ENCODE measurements at regions not wholly inside any gene's neighbourhood (a gene's known extent, or its start where the extent isn't known, plus 50 kb on each side); places are given as distances from the start of the nearest gene placed in this dataset.

DNA sequence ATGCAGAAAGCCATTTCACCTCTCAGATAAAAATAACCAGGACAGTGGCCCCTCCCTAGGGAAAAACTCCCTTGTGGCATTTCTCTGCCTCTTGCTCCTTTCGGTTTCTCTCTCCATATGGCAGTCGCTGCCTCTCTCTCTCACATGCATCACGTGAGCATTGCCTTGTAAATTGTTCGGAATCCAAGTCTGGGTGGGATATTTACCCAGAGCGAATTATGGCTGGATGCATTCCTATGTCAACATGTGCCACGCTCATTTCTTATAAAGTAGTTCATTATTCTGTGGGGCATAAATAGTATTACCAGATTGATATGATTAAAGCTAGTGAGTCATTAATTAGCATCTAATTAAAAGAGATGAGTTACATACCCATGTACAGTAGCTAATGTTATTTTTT is 392.9 kb downstream of the INSC start:
- no peak overlapping the region for H3K4me3 ChIP-seq
- in situ Hi-C loops (cut with MboI; ENCODE audit: low sequenced_read_pairs), result no loop called here

DNA sequence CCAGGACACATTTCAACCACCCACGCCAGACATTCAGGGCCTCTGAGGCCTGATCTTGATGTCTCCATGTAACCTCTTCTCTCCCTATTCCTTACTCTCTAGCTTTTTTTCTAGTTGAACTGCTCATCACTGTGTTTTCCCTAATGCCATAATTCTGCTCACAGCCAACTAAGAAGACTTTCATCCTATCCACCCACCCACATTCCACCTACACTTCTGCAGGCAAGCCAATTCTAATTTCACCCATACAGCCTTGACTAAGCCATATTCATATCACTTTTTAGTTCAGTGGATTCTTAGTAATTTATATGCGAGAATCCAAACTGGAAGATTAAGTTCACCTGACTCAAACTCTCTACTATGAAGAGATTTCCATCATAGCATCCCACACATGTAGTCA is 394.4 kb downstream of the INSC start:
- Histone ChIP-seq H3K9me3 (no peaks in the 10 kb centered on the region), H3K27me3 (ENCODE audit: low read depth) (no peaks in the 10 kb centered on the region), H3K4me1 (no peaks in the 10 kb centered on the region), H3K4me3 (no peak overlapping the region), H3K36me3 (replicated peaks) (no peaks in the 10 kb centered on the region)
- DNase-seq (ENCODE audit: low spot score in 2 of 2), result no peak
- in situ Hi-C loops (cut with MboI; ENCODE audit: low sequenced_read_pairs), result no loop called here

More for the DNA sequence above, 392.9 kb downstream of the INSC start:
- no peaks in the 10 kb centered on the region for H3K27me3 ChIP-seq (ENCODE audit: low read depth)
- no peak for DNase-seq (ENCODE audit: low spot score in 2 of 2)
- no peaks in the 10 kb centered on the region for H3K4me1 ChIP-seq
- H3K36me3 ChIP-seq (replicated peaks), result no peaks in the 10 kb centered on the region
- no peaks in the 10 kb centered on the region for H3K9me3 ChIP-seq

DNA sequence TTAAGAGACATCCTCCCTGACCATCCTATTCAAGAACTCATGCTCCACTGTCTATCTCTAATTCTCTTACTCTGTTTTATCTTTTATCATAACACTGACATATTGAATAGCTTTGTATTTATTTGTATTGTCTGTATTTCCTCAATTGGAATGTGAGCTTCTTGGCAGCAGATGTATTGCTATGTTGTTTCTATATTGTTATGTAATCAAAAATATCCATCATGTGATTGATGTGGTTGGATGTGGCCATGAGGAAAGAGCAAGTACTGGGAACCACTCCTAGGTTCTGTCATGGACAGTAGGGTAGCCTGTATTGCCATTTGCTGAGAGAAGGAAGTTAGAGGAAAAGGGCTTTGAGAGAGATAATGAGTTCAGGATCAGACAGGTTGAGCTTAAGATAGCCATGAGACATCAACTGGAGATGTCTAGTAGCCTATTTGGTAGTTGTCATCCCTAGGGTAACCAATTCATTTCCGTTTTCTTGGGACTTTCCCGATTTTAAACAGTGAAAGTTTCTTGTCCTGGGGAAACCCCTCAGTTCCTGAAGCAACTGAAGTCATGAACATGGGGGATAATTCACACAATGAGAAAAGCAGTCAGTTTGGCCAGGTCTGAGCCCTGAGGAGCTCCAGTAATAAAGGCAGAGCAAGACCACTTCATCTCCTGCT is 404.5 kb downstream of the INSC start:
- in situ Hi-C loops (cut with MboI; ENCODE audit: low sequenced_read_pairs), result no loop called here
- Histone ChIP-seq H3K4me1 (no peaks in the 10 kb centered on the region), H3K36me3 (replicated peaks) (no peaks in the 10 kb centered on the region), H3K27me3 (ENCODE audit: low read depth) (no peaks in the 10 kb centered on the region), H3K4me3 (no peak overlapping the region), H3K9me3 (no peaks in the 10 kb centered on the region)
- DNase-seq (ENCODE audit: low spot score in 2 of 2), result no peak

DNA sequence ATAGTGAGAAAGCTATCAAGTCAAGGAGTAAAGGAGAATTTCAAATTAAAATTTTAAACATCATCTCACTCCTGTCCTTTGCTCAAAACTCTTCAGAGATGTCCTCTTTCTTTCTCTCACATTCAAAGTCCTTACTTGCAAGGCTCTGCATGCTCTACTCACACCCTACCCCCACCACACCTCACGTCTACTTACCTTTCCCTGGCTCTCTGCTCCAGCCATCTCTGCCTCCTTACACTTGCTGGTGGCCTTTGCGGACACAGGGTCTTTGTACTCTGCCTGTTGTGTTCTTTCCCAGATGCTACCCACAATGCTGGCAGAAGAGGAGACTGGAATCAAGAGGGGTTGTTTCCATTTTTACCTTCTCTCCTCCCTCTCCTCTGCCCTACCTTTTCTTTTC is 405.2 kb downstream of the INSC start:
- H3K27me3 ChIP-seq (ENCODE audit: low read depth), result no peaks in the 10 kb centered on the region
- no peaks in the 10 kb centered on the region for H3K4me1 ChIP-seq
- in situ Hi-C loops (cut with MboI; ENCODE audit: low sequenced_read_pairs), result no loop called here
- H3K9me3 ChIP-seq, result no peaks in the 10 kb centered on the region
- no peak for DNase-seq (ENCODE audit: low spot score in 2 of 2)
- H3K36me3 ChIP-seq (replicated peaks), result no peaks in the 10 kb centered on the region
- no peak overlapping the region for H3K4me3 ChIP-seq

DNA sequence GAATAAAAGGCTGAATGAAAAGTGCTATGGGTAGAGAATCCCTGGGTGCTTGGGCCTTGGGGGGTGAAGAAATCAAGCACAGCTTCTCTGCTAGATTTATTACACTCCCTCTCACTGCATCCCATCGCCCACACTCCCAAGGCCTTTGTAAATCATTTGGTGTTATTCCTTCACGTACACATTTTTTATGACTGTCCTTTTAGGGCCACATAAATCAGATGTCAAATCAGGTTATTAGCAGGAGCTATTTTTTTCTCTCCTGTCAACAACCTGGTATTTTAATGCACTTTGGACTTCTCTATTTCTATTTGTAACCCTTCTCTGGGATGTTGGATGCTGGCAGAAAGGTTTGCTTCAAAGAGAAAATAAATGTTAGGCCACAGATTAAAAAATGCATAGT is 408.8 kb downstream of the INSC start:
- no peaks in the 10 kb centered on the region for H3K27me3 ChIP-seq (ENCODE audit: low read depth)
- no peaks in the 10 kb centered on the region for H3K4me1 ChIP-seq
- no peak for DNase-seq (ENCODE audit: low spot score in 2 of 2)
- H3K36me3 ChIP-seq (replicated peaks), result no peaks in the 10 kb centered on the region
- H3K4me3 ChIP-seq, result no peak overlapping the region
- in situ Hi-C loops (cut with MboI; ENCODE audit: low sequenced_read_pairs), result no loop called here
- peaks cover 4% of the 10 kb centered on the region for H3K9me3 ChIP-seq

DNA sequence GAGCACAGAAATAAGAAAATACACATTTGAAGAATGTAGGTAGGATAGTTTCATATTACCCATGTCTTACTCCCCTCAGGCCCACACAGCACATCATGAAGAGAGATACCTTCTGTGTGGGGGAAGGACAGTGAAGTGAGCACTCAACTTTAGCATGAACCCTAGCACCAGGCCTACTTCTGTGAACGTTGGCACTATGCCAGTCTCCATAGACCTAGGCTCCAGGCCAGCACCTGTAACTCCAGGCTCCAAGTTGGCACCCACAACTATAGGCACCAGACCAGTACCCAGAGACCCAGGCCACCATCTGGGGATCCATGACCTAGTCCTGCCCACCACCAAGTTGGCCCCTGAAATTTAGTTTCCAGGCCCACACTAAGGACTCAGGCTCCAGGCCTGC is 410.9 kb downstream of the INSC start:
- Histone ChIP-seq H3K36me3 (replicated peaks) (no peaks in the 10 kb centered on the region), H3K9me3 (peaks cover 4% of the 10 kb centered on the region), H3K27me3 (ENCODE audit: low read depth) (no peaks in the 10 kb centered on the region), H3K4me3 (no peak overlapping the region), H3K4me1 (no peaks in the 10 kb centered on the region)
- DNase-seq (ENCODE audit: low spot score in 2 of 2), result no peak
- in situ Hi-C loops (cut with MboI; ENCODE audit: low sequenced_read_pairs), result no loop called here

DNA sequence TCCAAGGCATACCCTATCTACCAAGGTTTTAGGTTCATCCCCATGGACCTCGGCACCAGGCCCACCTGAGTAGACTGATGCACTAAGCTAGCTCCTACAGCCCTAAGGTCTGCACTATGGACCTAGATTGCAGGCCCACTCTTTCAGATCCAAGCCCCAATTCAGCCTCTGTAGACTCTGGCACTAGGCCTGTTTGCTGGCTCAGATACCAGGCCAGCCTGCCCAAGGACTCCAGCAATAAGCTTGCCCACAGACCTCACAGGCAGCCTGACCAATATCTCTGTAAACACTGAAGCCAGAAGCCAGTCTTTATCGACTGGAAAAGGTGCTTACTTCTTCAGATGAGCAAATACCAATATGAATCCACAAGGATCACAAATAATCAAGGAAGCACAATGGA is 411.3 kb downstream of the INSC start:
- no peak for DNase-seq (ENCODE audit: low spot score in 2 of 2)
- Histone ChIP-seq H3K27me3 (ENCODE audit: low read depth) (no peaks in the 10 kb centered on the region), H3K4me1 (no peaks in the 10 kb centered on the region), H3K36me3 (replicated peaks) (no peaks in the 10 kb centered on the region), H3K9me3 (peaks cover 4% of the 10 kb centered on the region), H3K4me3 (no peak overlapping the region)
- in situ Hi-C loops (cut with MboI; ENCODE audit: low sequenced_read_pairs), result no loop called here

DNA sequence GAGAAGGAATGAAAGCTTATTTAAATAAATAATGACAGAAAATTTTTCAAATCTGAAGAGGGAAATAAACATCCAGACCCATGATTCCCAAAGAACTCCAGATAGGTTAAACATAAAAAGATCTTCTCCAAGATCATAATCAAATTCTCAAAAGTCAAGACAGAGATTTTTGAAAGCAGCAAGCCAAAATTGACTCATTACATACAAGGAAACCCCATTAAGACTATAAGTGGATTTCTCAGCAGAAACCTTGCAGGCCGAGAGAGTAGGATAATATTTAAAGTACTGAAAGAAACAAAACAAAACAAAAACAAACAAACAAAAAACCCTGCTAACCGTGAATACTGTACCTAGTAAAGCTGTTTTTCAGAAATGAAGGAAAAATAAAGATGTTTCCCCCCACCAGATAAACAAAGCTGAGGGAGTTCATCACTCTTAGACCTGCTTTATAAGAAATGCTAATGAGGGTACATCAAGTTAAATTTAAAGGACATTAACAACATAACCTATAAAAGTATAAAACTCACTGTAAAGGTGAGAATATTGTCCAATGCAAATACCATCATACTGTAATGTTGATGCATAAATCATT is 412.2 kb downstream of the INSC start:
- in situ Hi-C loops (cut with MboI; ENCODE audit: low sequenced_read_pairs), result no loop called here

DNA sequence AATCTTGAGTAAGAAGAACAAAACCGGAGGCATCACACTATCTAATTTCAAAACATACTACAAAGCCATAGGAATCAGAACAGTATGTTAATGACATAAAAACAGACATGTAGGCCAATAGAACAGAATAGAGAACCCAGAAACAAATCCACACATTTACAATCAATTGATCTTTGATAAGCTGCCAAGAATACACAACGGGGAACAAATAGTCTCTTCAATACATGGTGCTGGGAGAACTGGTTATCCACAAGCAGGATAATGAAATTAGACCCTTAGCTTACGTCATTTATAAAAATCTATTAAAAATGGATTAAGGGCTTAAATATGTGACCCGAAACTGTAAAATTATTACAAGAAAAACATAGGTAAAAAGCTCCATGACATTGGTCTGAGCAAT is 417.7 kb downstream of the INSC start:
- H3K4me1 ChIP-seq, result no peaks in the 10 kb centered on the region
- DNase-seq (ENCODE audit: low spot score in 2 of 2), result no peak
- H3K4me3 ChIP-seq, result no peak overlapping the region
- H3K9me3 ChIP-seq, result no peaks in the 10 kb centered on the region
- no peaks in the 10 kb centered on the region for H3K27me3 ChIP-seq (ENCODE audit: low read depth)
- H3K36me3 ChIP-seq (replicated peaks), result no peaks in the 10 kb centered on the region
- in situ Hi-C loops (cut with MboI; ENCODE audit: low sequenced_read_pairs), result no loop called here

More for the DNA sequence above, 412.2 kb downstream of the INSC start:
- H3K9me3 ChIP-seq, result peaks cover 4% of the 10 kb centered on the region
- H3K27me3 ChIP-seq (ENCODE audit: low read depth), result no peaks in the 10 kb centered on the region
- H3K36me3 ChIP-seq (replicated peaks), result no peaks in the 10 kb centered on the region
- no peaks in the 10 kb centered on the region for H3K4me1 ChIP-seq
- DNase-seq (ENCODE audit: low spot score in 2 of 2), result no peak
- no peak overlapping the region for H3K4me3 ChIP-seq

DNA sequence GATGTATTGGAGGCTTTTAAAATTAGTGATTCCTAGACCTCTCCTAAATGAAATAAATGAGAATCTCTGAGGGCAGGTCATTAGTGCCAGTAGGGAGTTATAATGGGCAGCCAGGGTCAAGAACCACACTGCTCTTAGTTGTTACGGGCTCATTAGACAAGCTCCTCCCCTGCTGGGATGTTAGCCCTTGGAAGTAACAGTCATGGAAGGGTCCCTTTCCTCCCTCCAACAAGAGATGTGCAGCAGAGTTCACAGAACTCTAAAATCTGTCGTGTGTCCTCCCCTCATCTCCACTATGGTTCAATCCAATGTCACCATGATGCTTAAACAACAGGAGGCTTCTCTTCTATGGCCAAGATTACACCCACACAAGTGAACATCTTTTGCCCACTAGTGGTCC is 419.5 kb downstream of the INSC start:
- H3K4me1 ChIP-seq, result no peaks in the 10 kb centered on the region
- H3K27me3 ChIP-seq (ENCODE audit: low read depth), result no peaks in the 10 kb centered on the region
- H3K4me3 ChIP-seq, result no peak overlapping the region
- in situ Hi-C loops (cut with MboI; ENCODE audit: low sequenced_read_pairs), result no loop called here
- DNase-seq (ENCODE audit: low spot score in 2 of 2), result no peak
- H3K9me3 ChIP-seq, result no peaks in the 10 kb centered on the region
- H3K36me3 ChIP-seq (replicated peaks), result no peaks in the 10 kb centered on the region

DNA sequence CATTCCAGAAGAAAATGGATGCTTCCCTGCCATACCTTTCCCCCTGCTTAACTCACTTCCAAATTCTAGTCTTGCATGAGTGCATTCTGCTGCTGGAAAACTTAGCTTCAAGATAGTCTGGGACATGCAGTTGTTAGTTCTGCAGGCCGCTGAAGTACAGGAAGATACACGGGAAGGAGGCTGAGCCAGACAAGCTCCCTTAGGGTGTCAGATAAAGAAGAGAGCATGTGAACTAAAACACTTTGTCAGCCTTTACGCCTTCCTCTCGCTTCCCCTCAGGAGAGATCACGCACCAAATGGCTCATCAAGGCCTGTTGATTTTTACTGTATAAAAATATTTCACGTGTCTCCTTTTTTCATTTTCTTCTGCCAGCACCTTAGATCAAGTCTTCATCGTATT is 420.7 kb downstream of the INSC start:
- no peak for DNase-seq (ENCODE audit: low spot score in 2 of 2)
- no peaks in the 10 kb centered on the region for H3K36me3 ChIP-seq (replicated peaks)
- in situ Hi-C loops (cut with MboI; ENCODE audit: low sequenced_read_pairs), result no loop called here

DNA sequence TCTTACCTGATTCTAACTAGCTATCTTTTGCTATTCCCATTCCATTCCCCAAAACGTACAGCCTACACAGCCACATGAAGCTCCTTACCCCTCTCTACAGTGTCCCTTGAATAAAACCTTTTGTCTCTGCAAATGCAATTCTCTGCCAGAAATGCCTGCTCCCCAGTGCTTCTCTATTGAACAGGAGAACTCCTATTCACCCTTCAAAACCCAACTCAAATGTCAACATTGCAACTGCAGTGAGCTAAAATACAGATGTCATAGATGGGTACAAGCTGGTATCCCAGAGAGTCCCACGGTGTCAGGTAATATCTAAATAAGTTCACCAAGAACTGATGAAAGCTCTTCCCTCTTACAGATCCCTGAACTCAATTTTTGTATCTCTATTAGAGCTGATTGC is 421.7 kb downstream of the INSC start:
- no peak for DNase-seq (ENCODE audit: low spot score in 2 of 2)
- in situ Hi-C loops (cut with MboI; ENCODE audit: low sequenced_read_pairs), result no loop called here

More for the DNA sequence above, 420.7 kb downstream of the INSC start:
- no peaks in the 10 kb centered on the region for H3K27me3 ChIP-seq (ENCODE audit: low read depth)
- no peaks in the 10 kb centered on the region for H3K4me1 ChIP-seq
- no peak overlapping the region for H3K4me3 ChIP-seq
- no peaks in the 10 kb centered on the region for H3K9me3 ChIP-seq

DNA sequence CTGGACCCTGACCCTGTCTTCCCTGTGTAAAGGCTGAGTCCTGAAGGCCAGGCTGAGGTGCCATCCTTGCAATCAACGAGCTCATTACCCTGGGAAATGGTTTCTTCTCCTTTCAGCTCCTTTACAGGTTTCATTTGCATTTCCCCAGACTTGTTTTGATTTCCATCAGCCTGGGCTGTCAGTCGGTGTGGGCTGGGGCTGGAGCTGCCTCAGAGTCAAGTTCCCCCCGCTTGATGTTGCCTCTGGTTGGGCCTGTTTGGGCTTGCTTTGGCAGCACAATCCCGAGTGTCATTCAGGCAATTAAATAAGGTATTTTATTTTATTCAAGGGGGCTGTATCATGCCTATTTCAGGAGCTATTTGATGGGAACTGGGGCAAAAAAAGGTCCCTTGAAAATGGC is 424.9 kb downstream of the INSC start:
- Histone ChIP-seq H3K27me3 (ENCODE audit: low read depth) (no peaks in the 10 kb centered on the region), H3K36me3 (replicated peaks) (no peaks in the 10 kb centered on the region), H3K9me3 (no peaks in the 10 kb centered on the region), H3K4me3 (no peak overlapping the region), H3K4me1 (no peaks in the 10 kb centered on the region)
- in situ Hi-C loops (cut with MboI; ENCODE audit: low sequenced_read_pairs), result no loop called here
- DNase-seq (ENCODE audit: low spot score in 2 of 2), result no peak

More for the DNA sequence above, 421.7 kb downstream of the INSC start:
- Histone ChIP-seq H3K27me3 (ENCODE audit: low read depth) (no peaks in the 10 kb centered on the region), H3K4me1 (no peaks in the 10 kb centered on the region), H3K4me3 (no peak overlapping the region), H3K36me3 (replicated peaks) (no peaks in the 10 kb centered on the region), H3K9me3 (no peaks in the 10 kb centered on the region)

DNA sequence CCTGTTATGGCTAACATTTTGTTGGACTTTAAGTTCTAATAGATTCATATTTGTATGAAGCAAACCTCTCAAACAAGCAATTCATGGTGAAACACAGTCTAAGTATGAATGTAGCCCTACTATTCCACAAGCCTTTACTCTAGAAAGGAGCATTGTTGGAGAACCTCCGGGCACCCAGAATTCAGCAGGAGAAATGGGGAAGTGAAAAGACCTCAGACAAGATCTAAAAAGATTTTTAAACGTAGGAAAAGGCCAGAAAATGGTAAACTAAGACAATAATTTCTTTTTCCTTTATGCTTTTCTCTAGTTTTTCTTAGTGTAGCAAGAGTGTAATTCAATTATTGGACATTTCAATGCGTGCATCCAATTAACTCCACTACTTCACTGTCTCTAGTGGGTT is 426.4 kb downstream of the INSC start:
- in situ Hi-C loops (cut with MboI; ENCODE audit: low sequenced_read_pairs), result no loop called here

DNA sequence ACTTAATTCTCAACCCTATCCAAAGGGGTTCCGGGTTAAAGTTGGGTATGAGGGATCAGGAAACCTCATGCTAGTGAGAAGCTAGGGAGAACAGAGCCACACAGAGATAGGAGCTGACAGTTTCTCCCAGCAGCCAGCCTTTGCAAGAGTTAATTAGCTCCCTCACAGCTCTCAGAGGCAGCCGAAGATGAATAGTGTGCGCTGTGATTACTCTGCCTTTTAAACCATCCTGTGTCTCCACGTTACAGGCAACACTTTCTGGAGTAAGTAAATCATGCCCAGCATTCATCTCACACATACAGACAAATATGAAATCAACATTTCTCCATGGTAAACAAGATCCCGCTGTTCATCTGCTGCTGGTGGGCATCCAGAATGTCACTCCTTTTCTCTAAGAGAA is 429.6 kb downstream of the INSC start:
- Histone ChIP-seq H3K4me3 (no peak overlapping the region), H3K9me3 (no peaks in the 10 kb centered on the region), H3K4me1 (no peaks in the 10 kb centered on the region), H3K36me3 (replicated peaks) (no peaks in the 10 kb centered on the region), H3K27me3 (ENCODE audit: low read depth) (no peaks in the 10 kb centered on the region)
- no peak for DNase-seq (ENCODE audit: low spot score in 2 of 2)
- in situ Hi-C loops (cut with MboI; ENCODE audit: low sequenced_read_pairs), result no loop called here

More for the DNA sequence above, 426.4 kb downstream of the INSC start:
- no peaks in the 10 kb centered on the region for H3K4me1 ChIP-seq
- no peaks in the 10 kb centered on the region for H3K36me3 ChIP-seq (replicated peaks)
- H3K9me3 ChIP-seq, result no peaks in the 10 kb centered on the region
- DNase-seq (ENCODE audit: low spot score in 2 of 2), result no peak
- H3K4me3 ChIP-seq, result no peak overlapping the region
- H3K27me3 ChIP-seq (ENCODE audit: low read depth), result no peaks in the 10 kb centered on the region
